Stomach (tissue), 8 donors: ENCODE measurements at regions not wholly inside any gene's neighbourhood (a gene's known extent, or its start where the extent isn't known, plus 50 kb on each side); places are given as distances from the start of the nearest gene placed in this dataset.
A peak's percentile ranks its signal among the peaks of the same experiment; 100 is the strongest.

Experiments used
- DNase-seq, 2 donors: peaks; one replicate each; pipeline versions ENCODE4 v3.0.0 to v3.0.0-alpha.2; 2013 to 2019
- H3K27ac ChIP-seq, 5 donors: fragments of 200-600 bp in 4 of 5; sonication (generic) in 4 of 5; one replicate each; pipeline ENCODE4 v1.5.1; 2013 to 2019; ENCODE audit warnings: mild to moderate bottlenecking in 1 of 5, moderate library complexity in 1 of 5
- H3K27me3 ChIP-seq, 3 donors: fragments of 200-600 bp; sonication (generic); one replicate each; pipeline ENCODE4 v1.5.1; 2017 to 2019; ENCODE audit warnings: mixed run types in 1 of 3
- H3K36me3 ChIP-seq, 4 donors: fragments of 200-600 bp; sonication (generic); 1 replicate in 3 of 4; 2 replicates in 1 of 4; pipeline ENCODE4 v1.5.1; 2016 to 2019
- H3K4me1 ChIP-seq, 4 donors: fragments of 200-600 bp; sonication (generic); one replicate each; pipeline ENCODE4 v1.5.1; 2016 to 2019
- H3K4me3 ChIP-seq, 4 donors: fragments of 200-600 bp; sonication (generic) in 3 of 4; one replicate each; pipeline ENCODE4 v1.5.1; 2016 to 2019; ENCODE audit warnings: mild to moderate bottlenecking in 1 of 4
- H3K9me3 ChIP-seq, 4 donors: fragments of 200-600 bp; sonication (generic); one replicate each; pipeline ENCODE4 v1.5.1; 2016 to 2019
- EP300 ChIP-seq: sonication (generic); formaldehyde crosslinking; IDR thresholded peaks from one replicate; pipeline ENCODE4 v1.6.1; 2017; ENCODE audit warnings: antibody characterized with exemption
- POLR2A ChIP-seq, 4 donors: fragments of 450-650 bp; IDR thresholded peaks; one replicate each; pipeline ENCODE4 v1.6.1; 2016; ENCODE audit warnings: antibody characterized with exemption in 4 of 4, control low read depth in 2 of 4, mild to moderate bottlenecking in 1 of 4, moderate library complexity in 1 of 4
- POLR2AphosphoS5 ChIP-seq, 3 donors: sonication (generic); formaldehyde crosslinking; IDR thresholded peaks; one replicate each; pipeline ENCODE4 v1.6.1; 2016; ENCODE audit warnings: antibody characterized with exemption in 3 of 3
- WGBS, 5 donors: extraction: QIAGEN DNeasy Blood & Tissue Kit in 3 of 5; methylation state at CpG; one replicate each; pipeline versions ENCODE4 v1.1.5 to v1.1.7; 2013 to 2018; 5-methylcytosine and 5-hydroxymethylcytosine counted together
- intact Hi-C: fragments of 100-400 bp; cut with DNase I; formaldehyde crosslinking; loops from one replicate; pipeline ENCODE4 v1.15.1; 2023; ENCODE audit warnings: low total_unique reads
- TF ChIP-seq, protein P1 (sequence below), 7 experiments: fragments of 450-650 bp in 4 of 7; fragments of 200-600 bp in 3 of 7; sonication (generic) in 3 of 7; IDR thresholded peaks; one replicate each; pipeline ENCODE4 v1.5.1; 2016 to 2019; ENCODE audit warnings: antibody characterized with exemption in 7 of 7, control low read depth in 2 of 7, mild to moderate bottlenecking in 1 of 7
- donor health status: healthy with polysubstance abuse.
- donor health status: Bipolar disorder and iron deficiency.
- donor health status: healthy.

DNA sequence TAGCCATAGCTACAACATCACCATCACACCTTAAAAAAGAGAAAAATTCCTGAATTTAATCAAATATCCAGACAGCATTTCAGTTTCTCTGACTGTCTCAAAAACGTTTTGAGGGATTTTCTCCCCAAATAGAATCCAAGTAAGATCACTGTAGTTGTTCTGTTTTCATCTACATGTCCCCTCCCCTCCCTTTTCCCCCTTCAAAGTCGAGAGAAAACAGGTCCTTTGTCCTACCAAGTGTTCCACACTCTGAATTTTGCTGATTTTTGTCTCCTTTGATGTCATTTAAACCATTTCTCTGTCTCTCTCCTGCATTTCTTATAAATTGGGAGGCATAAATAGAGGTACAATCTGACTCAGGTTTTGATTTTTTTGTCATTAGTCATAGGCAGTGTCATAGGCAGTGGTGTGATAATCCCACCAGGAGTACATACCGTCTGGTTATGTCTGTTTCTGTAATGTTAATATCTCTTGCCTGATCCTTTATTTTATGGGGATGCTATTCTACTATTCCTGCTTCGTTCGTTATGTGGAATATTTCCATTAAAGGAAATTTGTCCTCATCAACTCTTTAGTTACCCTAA lies 348.6 kb downstream of the PTTG2 start:
- no peaks in the 10 kb centered on the region for H3K36me3 ChIP-seq
- TF ChIP-seq POLR2A (IDR thresholded peaks at IDR 0.05) (no peak), EP300 (no peak), POLR2AphosphoS5 (IDR thresholded peaks at IDR 0.05) (no peak)
- TF ChIP-seq, protein P1, sequence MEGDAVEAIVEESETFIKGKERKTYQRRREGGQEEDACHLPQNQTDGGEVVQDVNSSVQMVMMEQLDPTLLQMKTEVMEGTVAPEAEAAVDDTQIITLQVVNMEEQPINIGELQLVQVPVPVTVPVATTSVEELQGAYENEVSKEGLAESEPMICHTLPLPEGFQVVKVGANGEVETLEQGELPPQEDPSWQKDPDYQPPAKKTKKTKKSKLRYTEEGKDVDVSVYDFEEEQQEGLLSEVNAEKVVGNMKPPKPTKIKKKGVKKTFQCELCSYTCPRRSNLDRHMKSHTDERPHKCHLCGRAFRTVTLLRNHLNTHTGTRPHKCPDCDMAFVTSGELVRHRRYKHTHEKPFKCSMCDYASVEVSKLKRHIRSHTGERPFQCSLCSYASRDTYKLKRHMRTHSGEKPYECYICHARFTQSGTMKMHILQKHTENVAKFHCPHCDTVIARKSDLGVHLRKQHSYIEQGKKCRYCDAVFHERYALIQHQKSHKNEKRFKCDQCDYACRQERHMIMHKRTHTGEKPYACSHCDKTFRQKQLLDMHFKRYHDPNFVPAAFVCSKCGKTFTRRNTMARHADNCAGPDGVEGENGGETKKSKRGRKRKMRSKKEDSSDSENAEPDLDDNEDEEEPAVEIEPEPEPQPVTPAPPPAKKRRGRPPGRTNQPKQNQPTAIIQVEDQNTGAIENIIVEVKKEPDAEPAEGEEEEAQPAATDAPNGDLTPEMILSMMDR (IDR thresholded peaks at IDR 0.05): no peak
- no peak overlapping the region for H3K4me3 ChIP-seq
- H3K4me1 ChIP-seq: peaks cover 0 to 3% (median 0%) of the 10 kb centered on the region in 4 donors
- DNase-seq: no peak
- intact Hi-C loops: no loop called here
- H3K27me3 ChIP-seq: no peaks in the 10 kb centered on the region
- no peak overlapping the region for H3K27ac ChIP-seq
- 48 to 58% (median 52%) methylated on average over 5 of the region's 5 CpGs for WGBS, 5 donors
- H3K9me3 ChIP-seq: no peaks in the 10 kb centered on the region

DNA sequence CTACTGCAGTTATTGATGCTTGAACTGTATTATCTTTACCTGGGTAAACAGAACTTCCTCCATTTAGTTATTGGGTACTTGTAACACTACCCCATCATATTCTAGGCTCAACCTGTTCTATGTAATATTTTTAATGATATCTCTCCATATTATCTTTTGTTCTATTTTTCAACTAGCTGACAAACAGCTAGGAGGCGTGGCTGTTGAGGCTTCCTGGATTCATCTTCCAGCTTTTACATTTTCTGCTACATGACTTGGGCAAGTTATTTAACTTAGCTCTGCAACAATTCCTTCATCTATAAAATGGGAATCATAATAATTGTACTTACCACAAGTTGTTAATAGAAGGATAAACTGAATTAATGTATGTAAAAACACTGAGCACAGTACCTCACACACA lies 349.3 kb downstream of the PTTG2 start:
- TF ChIP-seq POLR2AphosphoS5 (IDR thresholded peaks at IDR 0.05): no peak
- TF ChIP-seq, protein P1 (IDR thresholded peaks at IDR 0.05): no peak
- no peak for TF ChIP-seq POLR2A (IDR thresholded peaks at IDR 0.05)
- no peak for TF ChIP-seq EP300
- 84 to 95% (median 88%) methylated on average over 1 of the region's 1 CpG for WGBS, 5 donors
- Histone ChIP-seq H3K9me3 (no peaks in the 10 kb centered on the region), H3K36me3 (no peaks in the 10 kb centered on the region), H3K27me3 (no peaks in the 10 kb centered on the region), H3K4me3 (no peak overlapping the region), H3K4me1 (peaks cover 0 to 9% (median 2%) of the 10 kb centered on the region in 4 donors), H3K27ac (no peak overlapping the region)
- no peak for DNase-seq
- intact Hi-C loops: no loop called here

DNA sequence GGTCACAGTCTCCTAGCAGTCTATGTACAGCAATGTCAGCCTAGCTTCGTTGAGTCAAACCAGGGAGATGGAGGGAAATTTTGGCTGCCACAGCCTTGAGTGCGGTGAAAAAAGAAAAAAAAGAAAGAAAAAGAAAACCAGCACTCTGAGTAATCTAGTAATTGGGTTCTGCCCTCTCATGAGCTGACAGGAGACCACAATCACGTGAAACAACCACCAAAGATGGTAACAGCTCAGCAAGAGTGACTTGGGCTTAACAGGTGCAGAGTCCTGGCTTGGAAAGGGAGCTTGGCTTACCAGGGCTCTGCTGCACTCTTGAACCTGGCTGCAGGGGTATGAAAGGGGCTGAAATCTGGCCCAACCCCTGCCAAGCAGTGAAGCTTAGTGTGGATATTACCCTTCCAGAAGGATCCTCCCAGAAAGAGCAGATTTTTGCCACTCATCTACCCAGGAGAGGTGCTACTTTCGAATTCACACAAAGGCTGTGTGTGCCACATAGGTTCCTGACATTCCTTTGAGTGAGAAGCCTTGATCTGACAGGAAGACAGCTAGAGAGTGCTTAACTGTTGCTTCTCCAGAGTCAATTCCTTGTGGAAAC lies 350.3 kb downstream of the PTTG2 start:
- intact Hi-C loops: loop anchor here (10.0 kb wide), 1 partner anchor 116 kb away; no protein-coding TSS in a partner anchor
- Histone ChIP-seq H3K9me3 (no peaks in the 10 kb centered on the region), H3K36me3 (no peaks in the 10 kb centered on the region), H3K4me1 (peaks cover 0 to 10% (median 4%) of the 10 kb centered on the region in 4 donors), H3K27ac (no peak overlapping the region), H3K27me3 (no peaks in the 10 kb centered on the region), H3K4me3 (no peak overlapping the region)
- peak in 1 of 2 donors; percentile 49 for DNase-seq
- TF ChIP-seq POLR2A (IDR thresholded peaks at IDR 0.05): no peak
- TF ChIP-seq, protein P1 (IDR thresholded peaks at IDR 0.05): no peak
- no peak for TF ChIP-seq EP300
- no peak for TF ChIP-seq POLR2AphosphoS5 (IDR thresholded peaks at IDR 0.05)
- WGBS, 5 donors: 63 to 79% (median 76%) methylated on average over 4 of the region's 4 CpGs

DNA sequence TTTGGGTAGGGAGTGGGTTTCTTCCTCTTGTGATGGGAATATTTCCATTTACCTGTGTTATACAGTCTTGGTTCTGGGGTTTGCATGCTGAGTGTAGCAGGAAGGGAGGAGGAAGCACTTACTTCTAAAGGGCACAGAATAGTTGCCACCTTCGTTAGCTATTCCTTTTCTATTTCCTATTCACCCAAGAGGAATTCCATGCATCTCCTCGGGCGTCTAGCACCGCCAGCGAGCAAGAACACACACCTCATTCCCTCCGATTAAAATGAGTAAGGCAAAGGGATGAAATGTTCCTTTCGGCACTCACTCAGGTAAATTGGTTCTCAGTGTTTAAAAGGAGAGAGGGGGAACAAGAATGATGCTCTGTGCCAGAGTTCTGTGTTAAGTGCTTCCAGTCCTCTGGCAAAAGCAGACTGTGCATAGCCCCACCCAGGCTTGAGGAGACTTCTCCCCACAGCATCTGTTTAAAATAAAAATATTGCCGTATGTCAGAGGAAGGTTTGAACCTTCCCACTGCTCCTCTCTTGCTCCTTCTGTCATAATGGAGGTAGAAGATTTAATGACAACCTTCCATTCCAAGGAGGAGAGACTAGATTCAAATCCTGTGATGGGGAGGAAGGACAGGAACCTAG lies 351.4 kb downstream of the PTTG2 start:
- intact Hi-C loops: loop anchor here (10.0 kb wide), 1 partner anchor 117 kb away; no protein-coding TSS in a partner anchor
- Histone ChIP-seq H3K9me3 (no peaks in the 10 kb centered on the region), H3K4me1 (peaks cover 0 to 10% (median 4%) of the 10 kb centered on the region in 4 donors), H3K4me3 (no peak overlapping the region), H3K27me3 (no peaks in the 10 kb centered on the region), H3K27ac (no peak overlapping the region), H3K36me3 (no peaks in the 10 kb centered on the region)
- no peak for DNase-seq
- 93 to 97% (median 95%) methylated on average over 8 of the region's 8 CpGs for WGBS, 5 donors
- no peak for TF ChIP-seq POLR2A (IDR thresholded peaks at IDR 0.05)
